AG09319 (cell line): ENCODE measurements at regions not wholly inside any gene's neighbourhood (a gene's known extent, or its start where the extent isn't known, plus 50 kb on each side); places are given as distances from the start of the nearest gene placed in this dataset.

ENCODE experiments used
- DNase-seq: peaks from one replicate; pipeline ENCODE4 v3.0.0-alpha.2; 2010; ENCODE audit warnings: low read depth; ENCODE audit errors: extremely low read depth
- TF ChIP-seq, protein P1 (sequence below): IDR thresholded peaks from 2 replicates; pipeline ENCODE4 v1.5.1; 2011; ENCODE audit warnings: low read depth, mild to moderate bottlenecking, inconsistent platforms, low read length, moderate library complexity

DNA sequence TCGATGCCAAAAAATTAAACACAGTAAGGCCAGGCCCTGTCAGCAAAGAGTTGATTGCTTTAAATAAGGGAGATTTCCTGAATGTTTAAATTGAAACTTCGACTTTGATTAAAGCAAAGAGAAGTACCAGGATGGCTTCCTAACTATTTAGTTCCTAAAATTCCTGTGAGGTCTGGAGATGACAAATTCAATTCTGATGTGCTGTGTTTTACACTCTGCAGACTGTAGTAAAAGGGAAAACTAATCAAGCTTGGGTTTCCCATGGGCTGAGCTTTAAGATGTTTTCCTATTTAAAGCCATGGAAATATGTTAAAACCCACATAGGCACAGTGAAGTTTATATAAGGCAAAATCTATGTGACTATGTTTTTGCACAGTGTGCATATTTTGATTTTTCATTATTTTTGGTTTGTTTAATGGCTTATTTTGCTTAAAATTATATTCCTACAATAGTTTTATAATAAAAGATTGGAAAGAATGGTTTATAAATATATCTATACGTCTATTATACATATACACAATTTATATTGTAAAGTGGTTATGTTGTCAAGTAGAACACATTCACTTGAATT is 198.5 kb upstream of the EYA4 start:
- no peak for DNase-seq
- TF ChIP-seq, protein P1, sequence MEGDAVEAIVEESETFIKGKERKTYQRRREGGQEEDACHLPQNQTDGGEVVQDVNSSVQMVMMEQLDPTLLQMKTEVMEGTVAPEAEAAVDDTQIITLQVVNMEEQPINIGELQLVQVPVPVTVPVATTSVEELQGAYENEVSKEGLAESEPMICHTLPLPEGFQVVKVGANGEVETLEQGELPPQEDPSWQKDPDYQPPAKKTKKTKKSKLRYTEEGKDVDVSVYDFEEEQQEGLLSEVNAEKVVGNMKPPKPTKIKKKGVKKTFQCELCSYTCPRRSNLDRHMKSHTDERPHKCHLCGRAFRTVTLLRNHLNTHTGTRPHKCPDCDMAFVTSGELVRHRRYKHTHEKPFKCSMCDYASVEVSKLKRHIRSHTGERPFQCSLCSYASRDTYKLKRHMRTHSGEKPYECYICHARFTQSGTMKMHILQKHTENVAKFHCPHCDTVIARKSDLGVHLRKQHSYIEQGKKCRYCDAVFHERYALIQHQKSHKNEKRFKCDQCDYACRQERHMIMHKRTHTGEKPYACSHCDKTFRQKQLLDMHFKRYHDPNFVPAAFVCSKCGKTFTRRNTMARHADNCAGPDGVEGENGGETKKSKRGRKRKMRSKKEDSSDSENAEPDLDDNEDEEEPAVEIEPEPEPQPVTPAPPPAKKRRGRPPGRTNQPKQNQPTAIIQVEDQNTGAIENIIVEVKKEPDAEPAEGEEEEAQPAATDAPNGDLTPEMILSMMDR: no peak

DNA sequence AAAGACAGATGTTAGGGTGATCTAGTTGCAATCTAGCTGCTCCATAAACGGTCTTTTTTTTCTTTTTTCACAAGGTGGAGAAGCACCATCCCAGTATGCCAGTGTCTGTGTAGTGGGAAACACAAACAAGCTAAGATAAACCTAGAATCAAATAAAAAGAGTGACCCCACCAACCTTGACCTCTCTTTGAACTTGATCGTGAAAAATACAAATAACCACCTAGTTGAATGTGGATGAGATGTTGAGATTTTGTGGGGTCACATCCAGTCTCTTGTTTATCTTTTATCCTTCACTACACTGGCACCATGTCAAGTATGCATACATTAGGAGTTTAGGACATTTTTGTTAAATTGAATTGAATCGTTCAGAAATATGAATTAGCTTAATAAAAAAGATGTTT is 194.6 kb upstream of the EYA4 start:
- DNase-seq: no peak
- TF ChIP-seq, protein P1: no peak

DNA sequence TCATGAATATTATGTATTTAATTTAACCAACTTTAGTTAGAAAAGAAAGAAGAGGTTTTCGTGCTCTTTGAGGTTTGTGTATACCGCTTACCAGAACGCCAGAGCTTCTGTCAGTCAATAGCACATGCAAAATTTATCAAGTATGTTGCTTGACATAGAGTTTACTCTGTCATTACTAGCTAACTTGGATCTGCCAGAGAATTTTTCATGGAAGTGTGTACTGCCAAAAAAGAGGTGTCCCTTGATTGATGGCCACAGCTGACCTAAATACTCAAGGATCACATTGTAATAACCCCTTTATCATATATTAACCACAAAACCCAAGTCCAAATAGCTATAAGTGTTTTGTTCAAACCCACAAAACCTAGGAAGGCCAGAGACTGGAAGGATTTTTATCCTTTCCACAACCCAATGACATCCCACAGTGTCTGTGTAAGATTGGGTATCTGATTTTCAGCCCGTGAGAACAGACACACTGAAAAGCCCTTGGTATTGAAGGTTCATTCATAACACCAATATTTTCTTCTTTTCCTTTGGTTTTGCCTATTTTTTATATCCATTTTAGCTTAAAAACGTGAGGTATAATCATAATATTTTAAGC is 194.0 kb upstream of the EYA4 start:
- DNase-seq: no peak
- TF ChIP-seq, protein P1: no peak

GRCh38 chr6:133047706-133048105 is 193.5 kb upstream of the EYA4 start:
- no peak for DNase-seq
- TF ChIP-seq, protein P1: no peak

DNA sequence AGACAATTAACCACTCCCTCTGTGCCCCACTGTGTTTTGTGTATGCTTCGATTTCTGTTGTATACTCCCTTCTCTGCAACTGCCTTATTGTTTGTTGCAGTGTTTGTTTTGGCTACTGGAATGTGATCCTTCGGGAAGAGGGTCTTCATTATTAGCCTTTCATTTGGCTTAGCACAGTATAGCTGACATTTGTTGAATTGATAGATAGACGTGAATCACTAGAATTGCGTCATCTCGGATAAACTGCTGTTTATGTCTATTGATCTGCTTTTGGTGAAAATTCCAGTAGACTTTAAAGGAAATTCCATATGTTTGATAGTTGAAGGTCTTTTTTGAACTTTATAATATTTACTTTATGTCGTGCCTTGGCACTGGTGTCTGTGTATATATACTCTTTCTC is 189.9 kb upstream of the EYA4 start:
- TF ChIP-seq, protein P1: no peak
- no peak for DNase-seq

DNA sequence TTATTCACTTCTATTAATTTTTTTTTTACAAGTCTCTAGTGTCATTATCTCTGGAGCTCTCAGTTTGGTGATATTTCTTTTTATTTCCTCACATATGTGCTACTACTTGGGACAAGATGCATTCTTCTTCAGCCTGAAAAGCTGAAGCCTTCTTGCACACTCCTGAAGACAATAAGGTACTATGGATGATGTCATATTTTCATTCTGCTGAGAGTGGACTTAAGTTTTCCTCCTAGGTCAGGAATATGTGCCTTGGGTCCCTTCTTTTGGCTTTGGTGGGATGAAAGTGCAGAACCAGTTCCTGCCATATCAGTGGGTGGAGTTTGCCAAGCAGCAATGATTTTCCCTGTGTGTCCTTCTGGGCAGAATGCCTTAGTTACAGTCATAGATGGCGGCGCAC is 188.7 kb upstream of the EYA4 start:
- DNase-seq: no peak
- TF ChIP-seq, protein P1: no peak

DNA sequence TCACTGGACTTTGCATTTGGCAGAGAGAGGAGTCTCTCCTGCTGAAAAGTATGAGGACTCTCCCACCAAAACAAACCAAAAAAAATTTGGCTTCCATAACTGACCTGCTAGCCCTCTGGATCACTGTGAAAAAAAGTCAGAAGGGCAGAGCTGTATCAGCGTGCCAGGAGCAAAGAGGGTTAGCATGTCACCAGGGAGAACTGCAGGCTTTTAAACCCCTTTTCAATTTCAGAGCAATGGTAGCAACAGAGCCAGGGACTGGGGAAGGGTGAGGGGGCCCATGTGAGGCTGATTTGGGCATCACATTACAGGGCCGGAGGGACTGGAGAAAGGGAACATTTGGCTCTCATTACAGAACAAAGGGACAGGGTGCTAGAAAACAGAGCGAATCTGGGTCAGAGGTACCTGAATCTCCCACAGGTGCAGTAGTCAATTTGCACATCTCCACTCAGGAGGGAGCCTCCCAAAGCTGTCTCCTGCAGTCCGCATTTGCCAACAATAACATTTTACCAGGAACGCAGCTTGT is 185.7 kb upstream of the EYA4 start:
- TF ChIP-seq, protein P1: no peak
- DNase-seq: no peak
